NCI-H82 treated with DMSO at 0.1 percent for 48 hours (cell line): ENCODE measurements at regions not wholly inside any gene's neighbourhood (a gene's known extent, or its start where the extent isn't known, plus 50 kb on each side); places are given as distances from the start of the nearest gene placed in this dataset.

ENCODE experiments used
- DNase-seq: peaks from one replicate; lab custom pipeline; 2025; ENCODE audit not compliant: unreplicated experiment; lab: John Stamatoyannopoulos, UW

DNA sequence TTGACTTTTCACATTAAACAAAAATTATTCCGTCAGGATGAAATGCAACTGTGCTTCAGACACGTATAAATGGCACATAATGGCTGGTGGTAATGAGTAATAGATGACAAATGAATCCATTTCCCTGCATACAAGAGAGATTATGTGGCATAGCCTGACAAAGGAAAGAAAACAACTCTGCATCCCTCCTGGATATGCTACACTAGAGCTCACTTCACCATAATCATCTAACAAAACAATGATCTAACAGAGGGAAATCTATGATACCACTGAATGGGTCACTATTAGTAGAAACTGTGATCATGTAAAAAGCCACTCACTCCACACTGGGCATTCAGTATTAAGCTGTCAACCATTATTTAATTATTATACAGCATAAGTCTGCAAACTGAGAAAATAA lies 1498.4 kb downstream of the EFNB2 start:
- no peak for DNase-seq

DNA sequence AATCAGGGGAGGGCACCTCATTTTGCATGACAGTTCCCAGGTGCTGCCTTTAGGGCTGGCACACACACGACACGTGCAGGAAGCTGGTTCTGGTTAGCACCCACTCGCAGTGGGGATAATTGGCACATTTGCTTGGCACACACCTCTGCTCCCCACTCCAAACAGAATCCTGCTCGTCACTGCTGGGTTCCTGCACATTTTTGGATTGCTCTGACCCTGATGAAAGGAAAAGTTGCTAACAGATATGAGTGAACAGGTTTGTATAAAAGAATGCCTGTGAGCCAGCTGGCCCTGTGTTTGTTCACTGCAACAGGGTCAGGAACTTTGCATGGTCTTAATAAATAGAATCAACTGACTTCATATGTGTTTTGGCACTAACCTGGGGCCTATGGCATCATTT lies 1500.4 kb downstream of the EFNB2 start:
- DNase-seq, result no peak

DNA sequence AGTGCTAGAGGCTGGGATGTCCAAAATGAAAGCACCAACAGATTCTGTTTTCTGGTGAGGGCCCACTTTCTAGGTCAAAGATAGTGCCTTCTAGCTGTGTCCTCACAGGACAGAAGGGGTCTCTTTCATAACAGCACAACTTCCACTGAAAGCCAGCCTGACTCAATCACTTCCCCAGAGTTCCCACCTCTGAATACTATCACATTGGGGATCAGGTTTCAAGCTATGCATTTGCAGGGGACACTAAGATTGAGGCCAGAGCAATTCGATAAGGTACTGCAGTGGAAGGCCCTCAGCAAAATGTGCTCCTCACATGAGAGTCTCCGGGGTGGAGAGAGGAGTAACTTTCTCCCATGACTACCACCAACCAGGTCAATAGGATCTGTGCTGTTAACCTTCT lies 1501.5 kb downstream of the EFNB2 start:
- no peak for DNase-seq

DNA sequence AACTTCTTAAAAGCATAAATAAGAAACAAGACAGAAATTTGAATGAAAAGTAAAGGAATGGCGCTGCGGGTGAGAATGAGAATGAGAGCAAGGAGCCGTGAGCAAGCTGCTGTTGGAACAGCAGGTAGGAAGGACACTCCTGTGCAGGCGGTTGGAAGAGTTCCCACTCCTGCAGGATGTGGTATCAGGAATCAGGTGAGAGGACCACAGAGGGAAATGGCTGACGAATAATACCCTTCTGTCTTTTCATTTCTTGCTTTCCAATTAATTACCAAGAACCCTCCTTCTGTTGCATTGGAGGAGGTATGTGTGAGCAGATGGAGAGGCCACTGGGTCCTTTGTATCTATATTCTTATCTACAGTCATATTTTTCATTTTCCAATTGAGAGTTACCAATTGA lies 1504.2 kb downstream of the EFNB2 start:
- DNase-seq, result no peak

DNA sequence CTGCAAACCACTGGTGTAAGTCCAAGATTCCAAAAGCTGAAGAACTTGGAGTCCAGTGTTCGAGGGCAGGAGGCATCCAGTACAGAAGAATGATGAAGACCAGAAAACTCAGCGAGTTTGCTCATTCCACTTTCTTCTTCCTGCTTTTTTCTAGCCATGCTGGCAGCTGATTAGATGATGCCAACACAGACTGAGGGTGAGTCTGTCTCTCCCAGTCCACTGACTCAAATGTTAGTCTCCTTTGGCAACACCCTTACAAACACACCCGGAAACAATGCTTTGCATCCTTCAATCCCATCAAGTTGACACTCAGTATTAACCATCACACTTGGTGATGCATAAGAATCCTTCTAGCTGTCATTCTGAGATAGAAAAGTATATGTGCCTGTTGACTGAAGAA lies 1504.6 kb downstream of the EFNB2 start:
- no peak for DNase-seq

DNA sequence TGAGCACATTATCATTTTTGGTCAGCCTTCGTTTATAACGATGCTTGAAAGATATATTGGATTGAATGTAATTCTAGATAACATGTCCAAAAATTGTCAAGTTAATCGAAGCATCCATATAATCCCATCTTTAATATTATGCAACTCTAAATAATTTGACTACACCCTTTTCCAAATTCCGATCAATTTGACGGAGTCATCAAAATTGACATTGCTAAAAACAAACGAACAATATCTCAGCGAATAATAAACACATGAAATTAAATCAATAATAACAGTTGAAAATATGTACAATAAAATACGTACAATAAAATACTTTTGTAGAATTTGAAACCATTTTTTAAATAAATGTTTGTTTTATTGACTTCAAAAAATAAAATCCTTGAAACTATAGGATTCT lies 1516.4 kb downstream of the EFNB2 start:
- DNase-seq, result no peak

DNA sequence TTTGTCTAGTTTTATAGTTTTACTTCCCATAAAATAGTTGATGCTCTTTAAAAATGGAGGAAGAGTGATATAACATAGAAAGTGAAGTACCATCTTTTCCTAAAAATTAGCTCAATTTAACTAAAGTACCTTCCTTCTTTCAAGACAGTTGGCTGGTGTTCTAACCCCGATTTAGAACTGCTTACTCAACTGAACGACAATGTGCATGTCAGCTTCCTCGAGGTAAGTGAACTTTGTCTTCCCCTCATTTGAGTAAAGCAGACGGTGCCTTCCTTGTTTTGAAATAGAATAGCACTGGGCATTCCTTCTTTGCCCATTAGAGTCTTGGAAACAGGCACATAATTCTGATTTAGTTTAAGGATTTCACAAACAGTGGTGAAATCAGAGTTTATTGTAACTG lies 1519.2 kb downstream of the EFNB2 start:
- DNase-seq, result no peak

DNA sequence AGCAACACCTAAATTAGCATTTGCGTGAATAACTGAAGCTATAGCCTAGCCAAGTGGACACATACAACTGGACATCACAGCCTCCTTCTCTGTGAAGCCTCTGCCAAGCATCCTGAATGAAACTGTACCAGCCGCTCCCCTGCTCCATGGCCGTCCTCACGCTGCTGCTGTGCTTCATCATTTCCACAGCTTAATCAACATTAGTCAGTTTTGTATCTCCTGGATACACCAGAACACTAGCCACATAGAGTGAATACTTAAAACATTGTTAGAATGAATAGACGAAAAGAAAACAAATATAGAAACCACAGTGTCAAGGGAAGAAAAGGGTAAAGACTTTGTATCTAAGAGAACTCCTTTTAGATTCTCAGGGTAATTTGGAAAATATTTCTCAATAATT lies 1526.9 kb downstream of the EFNB2 start:
- no peak for DNase-seq

DNA sequence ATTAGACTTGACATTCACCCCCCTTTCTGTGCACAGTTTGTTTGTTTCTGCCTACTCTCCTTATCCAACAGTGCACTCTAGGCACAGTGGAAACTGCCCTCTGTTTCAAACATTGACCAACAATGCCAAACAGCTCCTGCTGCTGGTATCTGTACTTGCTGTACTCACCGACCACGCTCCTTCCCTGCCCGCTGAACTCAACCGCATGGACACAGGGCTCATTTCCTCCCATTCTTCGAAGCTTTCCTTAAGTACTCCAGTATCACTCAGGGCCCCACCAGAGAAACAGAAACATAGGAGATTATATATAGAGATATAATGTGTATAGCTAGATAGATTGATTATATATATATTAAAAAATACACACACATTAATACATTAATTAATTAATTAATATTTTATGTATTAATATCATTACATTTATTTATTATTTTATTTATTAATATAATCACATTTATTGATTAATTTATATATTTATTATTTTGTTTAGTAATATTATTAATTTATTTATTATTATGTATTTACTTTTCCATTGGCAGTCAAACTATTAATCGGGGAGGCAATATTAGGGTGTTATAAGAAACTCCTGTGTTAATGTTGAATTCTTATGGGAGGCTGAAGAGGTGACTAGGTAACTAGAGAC lies 1528.2 kb downstream of the EFNB2 start:
- DNase-seq, result no peak

DNA sequence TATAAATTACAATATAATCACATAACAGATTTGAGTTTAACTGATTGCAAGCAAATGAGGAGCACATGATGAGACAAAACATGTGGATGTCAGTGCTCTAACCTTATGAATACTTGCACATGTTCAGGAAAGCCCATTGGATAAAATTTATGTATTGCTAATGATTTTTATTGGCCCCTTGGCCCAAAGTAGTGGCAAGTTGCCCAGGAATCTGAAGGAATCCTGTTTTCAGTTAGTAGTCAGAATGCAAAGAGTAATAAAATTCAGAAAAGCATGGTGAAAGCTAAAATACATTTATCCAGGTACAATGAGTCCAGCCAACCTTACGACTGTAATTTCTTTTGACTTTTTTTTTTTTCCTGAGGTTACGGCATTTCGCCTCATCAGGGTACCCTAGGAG lies 1539.4 kb downstream of the EFNB2 start:
- no peak for DNase-seq

DNA sequence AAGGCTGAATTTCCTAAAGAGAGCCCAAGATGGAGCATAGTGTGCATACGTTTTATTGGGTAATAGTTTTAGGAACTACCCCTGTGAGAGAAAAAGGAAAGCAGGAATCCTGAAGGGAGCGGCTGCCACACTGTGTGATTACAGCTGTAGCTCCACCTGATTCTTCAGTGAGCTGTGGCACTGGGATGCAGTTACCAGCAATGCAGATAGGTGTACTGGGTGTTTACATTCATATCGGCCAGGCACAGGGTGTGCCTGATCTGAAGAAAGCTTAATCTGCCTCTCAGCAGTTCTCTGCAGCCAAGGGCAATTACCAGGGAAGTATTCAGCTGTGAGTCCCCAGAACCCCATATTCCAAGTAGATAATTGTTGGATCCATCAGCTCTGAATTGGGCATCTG lies 1541.8 kb downstream of the EFNB2 start:
- no peak for DNase-seq

DNA sequence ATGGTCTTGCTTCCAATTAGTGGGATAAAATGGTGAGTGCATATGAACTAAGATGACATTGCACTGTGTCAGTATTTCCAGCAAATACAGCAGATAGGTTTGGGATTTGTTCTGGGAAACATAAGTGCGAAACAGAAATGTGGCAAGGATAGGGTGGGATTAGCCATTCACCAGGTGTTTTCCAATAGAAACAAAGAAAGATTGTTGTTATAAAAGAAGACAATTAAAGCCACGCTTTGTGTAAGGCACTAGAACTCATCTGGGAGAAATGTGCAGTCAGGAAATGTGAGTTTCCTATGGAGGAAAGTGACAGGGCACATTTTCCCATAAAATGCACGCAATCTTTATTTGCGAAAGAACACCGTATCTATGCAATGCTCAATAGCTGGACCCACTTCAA lies 1547.8 kb downstream of the EFNB2 start:
- DNase-seq, result no peak

DNA sequence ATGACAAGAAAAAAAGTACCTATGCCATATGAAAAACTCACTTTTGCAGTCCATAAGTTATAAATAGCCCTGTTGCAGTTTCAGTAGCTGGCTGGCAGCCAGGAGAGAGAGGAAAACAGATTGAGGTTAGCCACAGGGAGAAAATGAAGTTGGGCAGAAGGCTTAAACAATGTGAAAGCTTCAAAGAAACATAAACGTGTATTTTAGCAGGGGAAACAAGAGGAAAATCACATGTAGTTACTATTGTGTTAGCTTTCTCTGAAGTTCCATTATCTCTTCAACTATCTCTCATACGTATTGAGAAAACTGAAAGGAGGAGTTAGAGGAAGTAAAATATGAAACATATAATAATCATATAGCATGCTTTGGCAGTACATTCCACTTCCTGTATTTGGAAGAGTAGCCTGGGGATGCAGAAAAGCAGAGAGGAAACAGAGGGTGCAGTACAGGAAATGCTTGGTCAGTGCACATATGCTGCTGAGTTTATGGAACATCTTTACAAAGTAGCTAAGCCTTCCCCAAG lies 1551.1 kb downstream of the EFNB2 start:
- no peak for DNase-seq

DNA sequence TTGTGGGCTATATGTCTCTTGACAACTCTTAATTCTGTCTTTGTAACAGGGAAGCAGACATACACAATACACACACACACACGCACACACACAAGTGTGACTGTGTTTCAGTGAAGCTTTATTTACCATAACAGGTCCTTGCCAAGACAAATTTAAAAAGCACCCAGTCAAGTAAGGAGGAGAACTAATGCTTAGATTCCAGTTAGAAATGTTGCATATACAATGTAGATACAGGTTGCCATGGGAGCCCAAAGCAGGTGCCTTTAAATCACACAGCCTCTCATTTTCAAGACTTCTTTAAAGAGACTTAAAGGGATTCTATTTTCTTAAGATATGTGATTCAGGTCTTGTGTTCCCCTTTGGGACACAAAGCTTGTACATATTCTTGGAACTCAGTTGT lies 1551.9 kb downstream of the EFNB2 start:
- DNase-seq, result no peak

DNA sequence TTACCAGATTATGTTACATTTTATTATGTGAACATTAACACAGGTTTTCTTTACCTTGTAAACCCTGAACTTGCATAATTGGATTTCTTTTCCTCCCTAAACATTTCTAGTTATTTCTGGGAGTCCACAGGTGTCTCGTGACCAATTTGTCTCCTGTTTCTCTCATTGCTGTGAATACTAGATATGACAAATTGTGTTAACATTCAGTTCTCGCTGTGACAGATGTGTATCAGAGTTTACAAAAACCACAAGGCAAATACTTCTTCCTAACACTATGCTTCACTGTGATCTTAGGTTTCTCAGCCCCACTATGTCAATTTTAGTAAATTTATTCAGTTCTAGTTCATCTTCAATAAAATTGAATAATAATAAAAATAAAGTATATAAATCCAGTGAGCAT lies 1554.9 kb downstream of the EFNB2 start:
- DNase-seq, result no peak

DNA sequence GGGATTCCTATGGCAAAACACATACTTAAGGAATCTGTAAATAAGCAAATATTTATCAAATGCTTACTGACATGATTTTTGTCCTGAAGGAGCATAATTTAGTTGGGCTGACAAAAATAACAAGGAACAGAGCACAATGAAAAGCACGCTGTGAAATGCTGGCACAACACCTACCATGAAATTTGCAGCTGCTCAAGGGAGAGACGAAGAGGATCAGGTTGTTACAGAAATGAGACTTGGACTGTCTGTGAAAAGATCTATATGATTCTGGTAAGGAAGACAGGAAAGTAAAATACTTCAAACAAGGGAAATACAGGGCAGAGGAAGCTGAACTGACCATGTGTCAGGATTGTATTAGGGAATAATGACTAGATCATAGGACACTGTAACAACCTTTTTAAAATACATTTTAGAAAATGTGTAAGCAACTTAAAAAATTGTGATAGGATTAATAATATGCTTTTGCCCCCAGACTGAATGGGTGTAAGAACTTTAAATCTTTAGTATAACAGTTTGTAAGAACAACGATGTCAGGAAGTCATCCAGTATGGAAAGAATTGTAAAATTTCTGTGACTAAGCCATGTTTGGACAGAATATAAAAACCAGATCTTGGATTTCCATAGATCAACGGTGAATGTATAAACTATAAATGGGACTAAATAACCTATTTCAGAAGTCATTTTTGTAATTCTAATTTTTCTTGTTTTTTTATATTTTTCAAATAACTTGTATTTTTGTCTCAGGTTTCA lies 1556.0 kb downstream of the EFNB2 start:
- no peak for DNase-seq

DNA sequence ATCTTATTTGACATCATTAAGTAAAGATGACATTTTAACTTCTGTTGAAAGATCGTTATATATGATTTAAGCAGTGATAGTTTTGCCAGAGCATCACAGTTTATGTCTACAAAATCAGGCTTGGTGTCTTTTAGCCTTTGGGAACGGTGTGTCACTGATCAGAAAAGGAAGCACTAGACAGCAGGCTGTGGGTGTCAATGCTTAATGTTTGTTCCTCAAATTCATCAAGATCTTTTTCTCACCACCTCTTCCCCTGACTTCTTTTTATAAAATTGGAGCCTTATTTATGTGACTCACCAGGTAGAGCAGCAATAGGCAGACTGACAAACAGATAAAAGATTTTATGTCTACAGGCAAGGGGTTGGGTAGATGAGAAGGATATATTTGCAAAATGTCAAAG lies 1558.5 kb downstream of the EFNB2 start:
- DNase-seq, result no peak

DNA sequence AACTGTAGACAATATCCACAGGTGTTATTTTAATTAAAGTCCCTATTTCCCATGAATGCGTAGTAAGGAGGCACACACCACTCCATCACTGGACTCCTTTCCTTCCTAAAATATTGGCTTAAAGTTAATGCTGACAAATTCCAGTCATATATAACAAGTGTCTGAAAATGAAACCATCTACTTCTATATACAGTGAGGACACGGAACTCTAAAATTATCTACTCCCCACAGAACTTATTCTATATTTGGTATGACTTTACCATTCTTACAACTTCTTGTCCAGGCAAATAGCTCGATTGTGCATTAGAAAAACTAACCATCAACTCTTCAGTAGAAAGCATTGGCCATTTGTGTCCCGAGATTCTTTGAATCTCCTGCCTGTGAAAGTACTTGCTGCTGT lies 1560.2 kb downstream of the EFNB2 start:
- no peak for DNase-seq

DNA sequence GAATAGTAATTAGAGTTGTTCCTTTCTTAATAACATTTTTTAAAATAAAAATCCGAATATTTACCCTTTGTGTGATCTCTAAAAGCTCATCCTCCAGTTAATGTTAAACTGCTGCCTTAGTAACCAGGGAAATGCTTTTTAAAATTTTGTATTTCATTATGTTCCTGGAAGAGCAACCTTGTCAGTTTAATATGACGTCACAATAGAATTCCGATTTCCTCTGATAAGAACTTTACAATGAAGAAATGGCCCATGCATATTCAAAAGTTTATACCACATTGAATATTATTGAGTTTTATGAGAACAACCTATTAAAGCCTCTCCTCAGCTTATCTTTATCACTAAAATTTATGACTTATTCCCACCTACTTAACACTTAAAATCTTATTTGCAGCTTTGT lies 1566.6 kb downstream of the EFNB2 start:
- DNase-seq, result no peak

DNA sequence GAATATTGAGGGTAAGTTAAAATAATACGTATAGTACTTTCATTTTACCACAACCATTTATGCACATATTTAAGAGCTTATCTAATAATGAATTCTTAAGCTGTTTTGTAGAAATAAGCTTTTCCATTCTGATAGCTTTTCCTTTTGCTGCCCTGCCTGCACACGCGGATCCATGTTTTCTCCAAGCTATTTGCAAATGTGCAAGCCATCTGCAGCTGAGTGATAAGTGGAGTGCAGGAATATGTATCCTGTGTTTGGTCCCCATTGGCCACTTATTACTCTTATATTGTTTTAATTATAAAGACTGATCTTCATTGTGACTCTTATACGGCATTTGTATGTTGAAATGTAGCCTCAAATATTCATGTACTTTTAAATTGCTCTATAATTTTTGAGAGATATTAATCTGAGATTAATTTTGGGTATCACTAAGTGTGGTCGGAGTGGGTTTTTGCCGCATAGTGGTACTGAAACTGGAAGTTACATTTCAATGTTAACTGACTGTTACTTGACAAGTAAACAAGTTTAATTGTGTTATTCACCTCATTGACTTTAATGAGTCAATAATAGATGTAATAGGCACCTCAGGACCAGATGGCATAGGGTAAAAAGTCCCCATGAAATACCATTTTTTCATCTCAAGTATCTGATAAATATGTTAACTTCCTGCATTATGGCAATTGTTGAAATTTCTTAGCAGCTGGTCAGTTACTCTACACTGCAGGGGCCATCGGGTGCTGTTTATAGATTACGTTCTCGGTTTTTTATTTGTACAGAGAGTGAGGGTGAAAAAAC lies 1567.4 kb downstream of the EFNB2 start:
- no peak for DNase-seq

DNA sequence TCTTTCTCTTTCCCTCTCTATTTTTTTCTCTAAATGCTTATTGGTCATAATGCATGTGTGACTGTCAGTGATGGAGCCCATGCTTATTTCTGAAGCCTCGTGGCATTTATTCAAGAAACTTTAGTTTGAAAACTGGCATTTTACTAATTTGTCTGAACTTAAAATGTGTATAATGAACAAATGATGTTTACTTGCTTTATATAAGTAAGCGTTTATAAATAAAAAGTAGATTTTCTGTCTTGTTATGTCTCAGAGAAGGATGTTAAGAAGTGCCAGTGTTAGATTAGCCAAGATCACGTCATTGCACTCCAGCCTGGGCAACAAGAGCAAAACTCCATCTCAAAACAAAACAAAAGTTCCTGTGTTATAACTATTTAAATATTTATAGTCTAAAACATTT lies 1568.1 kb downstream of the EFNB2 start:
- DNase-seq, result no peak

DNA sequence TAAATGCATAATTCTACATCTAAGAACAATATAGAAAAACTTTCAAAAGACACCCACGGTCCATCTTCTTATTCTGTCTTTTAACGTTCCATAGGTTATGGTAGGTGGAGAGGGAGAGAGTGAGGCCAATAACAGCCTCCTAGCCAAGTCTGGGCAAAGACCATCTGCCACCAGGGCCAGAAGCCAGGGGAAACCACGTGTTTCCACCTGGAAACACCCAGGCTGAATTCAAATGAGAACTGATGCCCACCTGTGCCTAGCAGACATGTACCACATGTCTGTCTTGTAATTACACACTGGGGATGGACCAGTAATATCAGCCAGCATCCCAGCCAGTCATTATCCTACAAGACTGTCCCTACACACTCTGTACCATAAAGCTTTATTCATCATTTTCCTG lies 1573.1 kb downstream of the EFNB2 start:
- DNase-seq, result no peak
